ENCODE measurements at regions not wholly inside any gene's neighbourhood (a gene's known extent, or its start where the extent isn't known, plus 50 kb on each side); places are given as distances from the start of the nearest gene placed in this dataset.
"Not testable (repeated sequence)": the region's sequence is repeated elsewhere in the genome, so short reads cannot be mapped to it uniquely, and the experiment has no call there.

DNA sequence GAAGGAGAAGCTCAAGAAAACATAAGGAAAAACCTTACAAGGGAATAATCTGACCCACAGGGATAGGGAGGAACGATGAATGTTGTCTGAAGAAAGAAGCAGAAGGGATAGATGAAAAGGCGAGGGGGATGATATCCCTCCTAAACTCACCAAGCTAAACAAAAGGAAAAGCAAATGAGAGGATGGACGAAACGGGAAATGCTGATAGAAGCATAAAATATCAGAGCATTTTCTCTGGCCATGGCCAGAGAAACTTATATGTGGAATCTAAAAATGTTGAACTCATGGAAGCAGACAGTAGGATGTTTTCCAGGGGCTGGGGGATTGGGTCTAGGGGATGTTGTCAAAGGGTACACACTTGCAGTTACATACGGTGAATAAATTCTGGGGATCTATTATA, 148.4 kb upstream of the FOXQ1 start:
- H3K27ac ChIP-seq (ENCODE audit: low read depth in 1 of 3, low read length in 2 of 3), result no peak overlapping the region
- DNase-seq (no peak), FAIRE-seq (no peak)
- no peaks in the 10 kb centered on the region for H3K27me3 ChIP-seq (ENCODE audit: control insufficient read depth in 3 of 3, insufficient read depth in 3 of 3, low read length in 3 of 3)
- WGBS, 3 donors, result 87 to 96% (median 91%) methylated on average over 5 of the region's 5 CpGs
- H3K4me3 ChIP-seq (ENCODE audit: low read depth in 1 of 3, low read length in 3 of 3), result no peak overlapping the region
- no peaks in the 10 kb centered on the region for H3K9me3 ChIP-seq (ENCODE audit: control insufficient read depth in 2 of 2, insufficient read depth in 1 of 2, low read depth in 1 of 2, low read length in 1 of 2)
- no peaks in the 10 kb centered on the region for H3K4me1 ChIP-seq (ENCODE audit: control insufficient read depth in 3 of 3, insufficient read depth in 2 of 3, low read depth in 1 of 3, low read length in 2 of 3)
- no peaks in the 10 kb centered on the region for H3K36me3 ChIP-seq (ENCODE audit: control insufficient read depth in 3 of 3, insufficient read depth in 2 of 3, low read depth in 1 of 3, low read length in 3 of 3)

- DNase-seq, result peak; percentile 22 to 28
- Histone ChIP-seq H3K27ac (ENCODE audit: low read depth in 1 of 3, low read length in 2 of 3) (no peak overlapping the region), H3K4me1 (ENCODE audit: control insufficient read depth in 3 of 3, insufficient read depth in 2 of 3, low read depth in 1 of 3, low read length in 2 of 3) (no peaks in the 10 kb centered on the region), H3K4me3 (ENCODE audit: low read depth in 1 of 3, low read length in 3 of 3) (peak overlapping the region in 1 of 3 donors; percentile 4), H3K27me3 (ENCODE audit: control insufficient read depth in 3 of 3, insufficient read depth in 3 of 3, low read length in 3 of 3) (no peaks in the 10 kb centered on the region), H3K36me3 (ENCODE audit: control insufficient read depth in 3 of 3, insufficient read depth in 2 of 3, low read depth in 1 of 3, low read length in 3 of 3) (no peaks in the 10 kb centered on the region), H3K9me3 (ENCODE audit: control insufficient read depth in 2 of 2, insufficient read depth in 1 of 2, low read depth in 1 of 2, low read length in 1 of 2) (no peaks in the 10 kb centered on the region)
- FAIRE-seq, result no peak
- 18 to 55% (median 28%) methylated on average over 8 of the region's 8 CpGs for WGBS, 3 donors
Measured at GRCh38 chr6:1162367-1163275, 149.3 kb upstream of the FOXQ1 start.

DNA sequence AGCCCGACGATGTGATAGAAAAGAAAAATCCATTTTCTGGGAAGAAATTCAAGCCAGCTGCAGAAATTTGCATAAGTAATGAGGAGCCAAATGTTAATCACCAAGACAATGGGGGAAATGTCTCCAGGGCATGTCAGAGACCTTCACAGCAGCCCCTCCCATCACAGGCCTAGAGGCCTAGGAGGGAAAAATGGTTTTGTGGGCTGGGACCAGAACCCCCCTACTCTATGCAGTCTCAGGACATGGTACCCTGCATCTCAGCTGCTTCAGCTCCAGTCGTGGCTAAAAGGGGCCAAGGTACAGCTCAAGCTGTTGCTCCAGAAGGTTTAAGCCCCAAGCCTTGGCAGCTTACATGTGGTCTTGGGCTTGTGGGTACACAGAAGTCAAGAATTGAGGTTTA, 155.5 kb upstream of the FOXQ1 start:
- not testable (repeated sequence) for H3K4me3 ChIP-seq (ENCODE audit: low read depth in 1 of 3, low read length in 3 of 3); H3K27ac ChIP-seq (ENCODE audit: low read depth in 1 of 3, low read length in 2 of 3); DNase-seq; H3K36me3 ChIP-seq (ENCODE audit: control insufficient read depth in 3 of 3, insufficient read depth in 2 of 3, low read depth in 1 of 3, low read length in 3 of 3); H3K27me3 ChIP-seq (ENCODE audit: control insufficient read depth in 3 of 3, insufficient read depth in 3 of 3, low read length in 3 of 3); H3K4me1 ChIP-seq (ENCODE audit: control insufficient read depth in 3 of 3, insufficient read depth in 2 of 3, low read depth in 1 of 3, low read length in 2 of 3); FAIRE-seq
- WGBS, 3 donors, result 86 to 90% (median 87%) methylated on average over 3 of the region's 3 CpGs
- H3K9me3 ChIP-seq (ENCODE audit: control insufficient read depth in 2 of 2, insufficient read depth in 1 of 2, low read depth in 1 of 2, low read length in 1 of 2), result peaks cover 0 to 12% of the 10 kb centered on the region in 2 donors

GRCh38 chr6:1153696-1154245, 158.1 kb upstream of the FOXQ1 start:
- Histone ChIP-seq H3K27me3 (ENCODE audit: control insufficient read depth in 3 of 3, insufficient read depth in 3 of 3, low read length in 3 of 3) (peaks cover 0 to 4% (median 0%) of the 10 kb centered on the region in 3 donors), H3K9me3 (ENCODE audit: control insufficient read depth in 2 of 2, insufficient read depth in 1 of 2, low read depth in 1 of 2, low read length in 1 of 2) (peaks cover 0 to 12% of the 10 kb centered on the region in 2 donors), H3K4me3 (ENCODE audit: low read depth in 1 of 3, low read length in 3 of 3) (no peak overlapping the region), H3K36me3 (ENCODE audit: control insufficient read depth in 3 of 3, insufficient read depth in 2 of 3, low read depth in 1 of 3, low read length in 3 of 3) (no peaks in the 10 kb centered on the region), H3K4me1 (ENCODE audit: control insufficient read depth in 3 of 3, insufficient read depth in 2 of 3, low read depth in 1 of 3, low read length in 2 of 3) (no peaks in the 10 kb centered on the region), H3K27ac (ENCODE audit: low read depth in 1 of 3, low read length in 2 of 3) (no peak overlapping the region)
- FAIRE-seq, result no peak
- DNase-seq, result no peak

GRCh38 chr6:1146500-1146899, 165.4 kb upstream of the FOXQ1 start:
- DNase-seq (no peak), FAIRE-seq (no peak)
- Histone ChIP-seq H3K36me3 (ENCODE audit: control insufficient read depth in 3 of 3, insufficient read depth in 2 of 3, low read depth in 1 of 3, low read length in 3 of 3) (no peaks in the 10 kb centered on the region), H3K27ac (ENCODE audit: low read depth in 1 of 3, low read length in 2 of 3) (no peak overlapping the region), H3K9me3 (ENCODE audit: control insufficient read depth in 2 of 2, insufficient read depth in 1 of 2, low read depth in 1 of 2, low read length in 1 of 2) (no peaks in the 10 kb centered on the region), H3K4me1 (ENCODE audit: control insufficient read depth in 3 of 3, insufficient read depth in 2 of 3, low read depth in 1 of 3, low read length in 2 of 3) (no peaks in the 10 kb centered on the region), H3K27me3 (ENCODE audit: control insufficient read depth in 3 of 3, insufficient read depth in 3 of 3, low read length in 3 of 3) (peaks cover 0 to 2% (median 0%) of the 10 kb centered on the region in 3 donors), H3K4me3 (ENCODE audit: low read depth in 1 of 3, low read length in 3 of 3) (no peak overlapping the region)

- Histone ChIP-seq H3K9me3 (ENCODE audit: control insufficient read depth in 2 of 2, insufficient read depth in 1 of 2, low read depth in 1 of 2, low read length in 1 of 2) (no peaks in the 10 kb centered on the region), H3K36me3 (ENCODE audit: control insufficient read depth in 3 of 3, insufficient read depth in 2 of 3, low read depth in 1 of 3, low read length in 3 of 3) (no peaks in the 10 kb centered on the region), H3K27me3 (ENCODE audit: control insufficient read depth in 3 of 3, insufficient read depth in 3 of 3, low read length in 3 of 3) (peaks cover 0 to 2% (median 0%) of the 10 kb centered on the region in 3 donors), H3K4me3 (ENCODE audit: low read depth in 1 of 3, low read length in 3 of 3) (no peak overlapping the region), H3K4me1 (ENCODE audit: control insufficient read depth in 3 of 3, insufficient read depth in 2 of 3, low read depth in 1 of 3, low read length in 2 of 3) (no peaks in the 10 kb centered on the region), H3K27ac (ENCODE audit: low read depth in 1 of 3, low read length in 2 of 3) (no peak overlapping the region)
- DNase-seq (no peak), FAIRE-seq (no peak)
- 42 to 62% (median 53%) methylated on average over 8 of the region's 8 CpGs for WGBS, 3 donors
Measured at GRCh38 chr6:1145768-1146218, 166.1 kb upstream of the FOXQ1 start.

DNA sequence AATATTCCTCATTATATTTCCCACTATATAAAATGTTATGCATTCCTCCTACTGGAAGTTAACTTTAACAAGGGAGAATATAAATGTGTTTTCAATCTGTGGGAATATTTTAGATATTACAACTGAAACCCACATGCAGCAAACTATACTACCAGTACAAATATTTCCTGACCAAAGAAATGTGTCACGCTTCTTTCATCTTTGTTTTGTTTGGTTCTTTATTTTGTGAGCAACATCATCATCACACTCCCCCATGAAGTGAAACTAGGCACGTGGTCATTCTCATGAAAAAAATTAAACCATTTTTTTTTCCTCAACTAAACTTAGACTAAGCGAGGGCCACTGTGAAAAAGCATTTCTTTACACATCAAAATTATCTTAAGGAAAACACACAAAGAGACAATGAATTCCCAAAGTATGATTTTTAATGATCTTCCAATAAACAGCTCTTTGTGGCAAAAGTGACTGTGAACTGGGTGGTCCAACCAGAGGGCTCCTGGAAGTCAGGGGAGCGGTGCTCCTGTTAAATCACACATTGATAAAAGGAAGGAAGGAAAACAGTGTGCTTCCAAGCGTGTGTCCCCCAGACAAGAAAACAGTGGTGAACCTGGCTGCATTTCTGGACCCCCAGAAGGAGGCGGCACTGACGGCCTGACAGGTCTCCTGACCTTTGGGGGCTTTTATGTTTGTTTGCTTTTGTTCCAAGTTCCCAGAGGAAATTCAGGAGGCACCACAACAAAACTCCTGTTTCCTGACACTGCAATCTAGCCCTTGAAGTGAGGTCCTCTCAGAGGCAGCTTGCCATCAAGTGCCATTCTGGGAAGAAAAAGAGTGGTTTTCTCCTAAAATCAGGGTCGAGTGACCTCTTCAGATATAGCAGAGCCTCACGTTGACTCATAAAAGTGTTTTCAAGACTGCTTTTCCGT, 166.8 kb upstream of the FOXQ1 start:
- H3K27ac ChIP-seq (ENCODE audit: low read depth in 1 of 3, low read length in 2 of 3), result no peak overlapping the region
- H3K4me3 ChIP-seq (ENCODE audit: low read depth in 1 of 3, low read length in 3 of 3), result no peak overlapping the region
- no peaks in the 10 kb centered on the region for H3K9me3 ChIP-seq (ENCODE audit: control insufficient read depth in 2 of 2, insufficient read depth in 1 of 2, low read depth in 1 of 2, low read length in 1 of 2)
- no peaks in the 10 kb centered on the region for H3K4me1 ChIP-seq (ENCODE audit: control insufficient read depth in 3 of 3, insufficient read depth in 2 of 3, low read depth in 1 of 3, low read length in 2 of 3)
- H3K27me3 ChIP-seq (ENCODE audit: control insufficient read depth in 3 of 3, insufficient read depth in 3 of 3, low read length in 3 of 3), result peaks cover 0 to 2% (median 0%) of the 10 kb centered on the region in 3 donors
- no peaks in the 10 kb centered on the region for H3K36me3 ChIP-seq (ENCODE audit: control insufficient read depth in 3 of 3, insufficient read depth in 2 of 3, low read depth in 1 of 3, low read length in 3 of 3)
- no peak for FAIRE-seq
- no peak for DNase-seq
- 62 to 73% (median 70%) methylated on average over 10 of the region's 10 CpGs for WGBS, 3 donors

GRCh38 chr6:1143655-1144054, 168.2 kb upstream of the FOXQ1 start:
- peaks cover 0 to 2% (median 0%) of the 10 kb centered on the region in 3 donors for H3K27me3 ChIP-seq (ENCODE audit: control insufficient read depth in 3 of 3, insufficient read depth in 3 of 3, low read length in 3 of 3)
- H3K4me1 ChIP-seq (ENCODE audit: control insufficient read depth in 3 of 3, insufficient read depth in 2 of 3, low read depth in 1 of 3, low read length in 2 of 3), result no peaks in the 10 kb centered on the region
- no peak overlapping the region for H3K27ac ChIP-seq (ENCODE audit: low read depth in 1 of 3, low read length in 2 of 3)
- FAIRE-seq, result no peak
- peaks cover 0 to 2% of the 10 kb centered on the region in 2 donors for H3K9me3 ChIP-seq (ENCODE audit: control insufficient read depth in 2 of 2, insufficient read depth in 1 of 2, low read depth in 1 of 2, low read length in 1 of 2)
- H3K4me3 ChIP-seq (ENCODE audit: low read depth in 1 of 3, low read length in 3 of 3), result no peak overlapping the region
- no peaks in the 10 kb centered on the region for H3K36me3 ChIP-seq (ENCODE audit: control insufficient read depth in 3 of 3, insufficient read depth in 2 of 3, low read depth in 1 of 3, low read length in 3 of 3)
- 87 to 91% (median 89%) methylated on average over 7 of the region's 7 CpGs for WGBS, 3 donors
- DNase-seq, result no peak

Data from small intestine (tissue), 7 donors.